MCF 10A (cell line): ENCODE measurements at regions not wholly inside any gene's neighbourhood (a gene's known extent, or its start where the extent isn't known, plus 50 kb on each side); places are given as distances from the start of the nearest gene placed in this dataset.

ENCODE experiments used
- BruUV-seq: library from RNA; stranded (reverse); fragments of 400-500 nt; replicated peaks from 2 replicates; lab custom pipeline; 2021; lab: Mats Ljungman, UMichigan
- CTCF ChIA-PET: fragments of 300-600 bp; sonication (Branson Sonifier 250); formaldehyde crosslinking; extraction: SDS; loops from one replicate; lab custom pipeline; 2021; ENCODE audit warnings: antibody characterized with exemption, inconsistent platforms; lab: Yijun Ruan, JAX
- POLR2A ChIA-PET: fragments of 300-600, 350-650 bp; sonication (Branson Sonifier 250); formaldehyde crosslinking; extraction: SDS; loops from one replicate; lab custom pipeline; 2020; ENCODE audit warnings: antibody characterized with exemption, inconsistent platforms; lab: Yijun Ruan, JAX
- DNase-seq: peaks from one replicate; pipeline ENCODE4 v3.0.0-alpha.2; 2018; ENCODE audit not compliant: unreplicated experiment
- H3K27ac Mint-ChIP-seq: one replicate; pipeline ENCODE4 v1.8.0; 2022; ENCODE audit warnings: mild to moderate bottlenecking, low read depth, mixed read lengths; ENCODE audit not compliant: unreplicated experiment
- H3K27me3 Mint-ChIP-seq: one replicate; pipeline ENCODE4 v1.8.0; 2022; ENCODE audit warnings: mixed read lengths; ENCODE audit not compliant: insufficient read depth, unreplicated experiment
- H3K36me3 Mint-ChIP-seq: one replicate; pipeline ENCODE4 v1.8.0; 2022; ENCODE audit warnings: mild to moderate bottlenecking, moderate library complexity, mixed read lengths; ENCODE audit not compliant: insufficient read depth, unreplicated experiment
- H3K4me1 Mint-ChIP-seq: one replicate; pipeline ENCODE4 v1.8.0; 2022; ENCODE audit warnings: mixed read lengths; ENCODE audit not compliant: insufficient read depth, unreplicated experiment
- H3K4me3 Mint-ChIP-seq: one replicate; pipeline ENCODE4 v1.8.0; 2022; ENCODE audit warnings: mild to moderate bottlenecking, moderate library complexity, mixed read lengths; ENCODE audit not compliant: unreplicated experiment
- H3K9me3 Mint-ChIP-seq: one replicate; pipeline ENCODE4 v1.8.0; 2022; ENCODE audit warnings: mixed read lengths; ENCODE audit not compliant: unreplicated experiment
- intact Hi-C: fragments of 100-400 bp; cut with micrococcal nuclease; formaldehyde crosslinking; loops from 2 replicates; pipeline ENCODE4 v1.14.1; 2022
- TF ChIP-seq, protein P1 (sequence below): fragments of 200-600 bp; IDR thresholded peaks from one replicate; pipeline ENCODE4 v1.8.0; 2022; ENCODE audit warnings: antibody characterized with exemption, mild to moderate bottlenecking; ENCODE audit not compliant: unreplicated experiment

DNA sequence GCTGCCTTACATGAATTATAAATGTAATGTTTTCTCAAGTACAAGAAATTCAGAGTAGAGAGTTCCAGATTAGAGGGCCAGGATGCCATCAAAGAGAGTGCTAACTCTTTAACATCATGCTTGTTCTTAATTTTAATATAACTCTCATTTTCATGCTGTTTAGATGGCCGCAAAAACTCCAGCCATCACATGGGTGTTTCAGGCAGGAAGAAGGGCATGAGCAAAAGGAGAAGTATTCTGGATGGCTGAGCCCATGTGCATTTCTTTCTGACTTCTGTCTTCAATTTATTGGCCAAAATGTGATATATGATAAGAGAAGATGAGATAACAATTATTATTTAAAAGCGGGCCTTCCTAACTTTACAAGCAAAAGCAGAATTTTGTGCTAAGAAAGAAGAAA, 1328.6 kb downstream of the MRPL39 start:
- no peak for DNase-seq

DNA sequence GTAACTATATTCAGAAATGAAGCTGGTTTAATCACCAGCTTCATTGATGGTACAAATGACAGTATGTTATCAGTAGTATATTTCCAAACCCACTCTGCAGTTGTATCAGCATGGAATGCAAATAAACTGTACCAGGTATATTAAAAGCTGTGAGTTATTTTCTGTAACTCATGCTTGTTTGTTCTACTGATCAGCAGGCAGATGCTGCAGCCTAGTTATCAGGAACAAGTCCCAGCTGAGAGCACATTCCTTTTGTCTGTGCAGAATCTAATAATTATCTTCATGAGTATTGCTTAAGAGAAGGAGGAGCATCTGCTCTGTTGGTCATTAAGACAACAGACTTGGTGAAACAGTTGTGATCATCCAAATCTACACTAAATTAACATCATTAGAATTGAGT, 1331.1 kb downstream of the MRPL39 start:
- H3K27ac Mint-ChIP-seq: no peak overlapping the region
- H3K27me3 Mint-ChIP-seq: no peaks in the 10 kb centered on the region
- peaks cover 13% of the 10 kb centered on the region for H3K4me1 Mint-ChIP-seq
- intact Hi-C loops: no loop called here
- BruUV-seq: no TSS peak
- DNase-seq: no peak
- H3K4me3 Mint-ChIP-seq: no peak overlapping the region
- TF ChIP-seq, protein P1, sequence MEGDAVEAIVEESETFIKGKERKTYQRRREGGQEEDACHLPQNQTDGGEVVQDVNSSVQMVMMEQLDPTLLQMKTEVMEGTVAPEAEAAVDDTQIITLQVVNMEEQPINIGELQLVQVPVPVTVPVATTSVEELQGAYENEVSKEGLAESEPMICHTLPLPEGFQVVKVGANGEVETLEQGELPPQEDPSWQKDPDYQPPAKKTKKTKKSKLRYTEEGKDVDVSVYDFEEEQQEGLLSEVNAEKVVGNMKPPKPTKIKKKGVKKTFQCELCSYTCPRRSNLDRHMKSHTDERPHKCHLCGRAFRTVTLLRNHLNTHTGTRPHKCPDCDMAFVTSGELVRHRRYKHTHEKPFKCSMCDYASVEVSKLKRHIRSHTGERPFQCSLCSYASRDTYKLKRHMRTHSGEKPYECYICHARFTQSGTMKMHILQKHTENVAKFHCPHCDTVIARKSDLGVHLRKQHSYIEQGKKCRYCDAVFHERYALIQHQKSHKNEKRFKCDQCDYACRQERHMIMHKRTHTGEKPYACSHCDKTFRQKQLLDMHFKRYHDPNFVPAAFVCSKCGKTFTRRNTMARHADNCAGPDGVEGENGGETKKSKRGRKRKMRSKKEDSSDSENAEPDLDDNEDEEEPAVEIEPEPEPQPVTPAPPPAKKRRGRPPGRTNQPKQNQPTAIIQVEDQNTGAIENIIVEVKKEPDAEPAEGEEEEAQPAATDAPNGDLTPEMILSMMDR: no peak
- ChIA-PET CTCF (interaction anchor here (0.6 kb wide), 1 partner anchor 85 kb away, joined by 3 read pairs; no protein-coding TSS in a partner anchor), POLR2A (no interaction called here)
- H3K36me3 Mint-ChIP-seq: no peaks in the 10 kb centered on the region
- peaks cover 9% of the 10 kb centered on the region for H3K9me3 Mint-ChIP-seq

More for the DNA sequence above, 1328.6 kb downstream of the MRPL39 start:
- Mint-ChIP-seq H3K4me1 (no peaks in the 10 kb centered on the region), H3K27ac (no peak overlapping the region), H3K36me3 (no peaks in the 10 kb centered on the region), H3K9me3 (peaks cover 9% of the 10 kb centered on the region), H3K4me3 (no peak overlapping the region), H3K27me3 (no peaks in the 10 kb centered on the region)
- intact Hi-C loops: no loop called here
- ChIA-PET POLR2A (no interaction called here), CTCF (interaction anchor here (0.7 kb wide), 1 partner anchor 274 kb away, joined by 4 read pairs; no protein-coding TSS in a partner anchor)
- TF ChIP-seq, protein P1: no peak
- BruUV-seq: no TSS peak

DNA sequence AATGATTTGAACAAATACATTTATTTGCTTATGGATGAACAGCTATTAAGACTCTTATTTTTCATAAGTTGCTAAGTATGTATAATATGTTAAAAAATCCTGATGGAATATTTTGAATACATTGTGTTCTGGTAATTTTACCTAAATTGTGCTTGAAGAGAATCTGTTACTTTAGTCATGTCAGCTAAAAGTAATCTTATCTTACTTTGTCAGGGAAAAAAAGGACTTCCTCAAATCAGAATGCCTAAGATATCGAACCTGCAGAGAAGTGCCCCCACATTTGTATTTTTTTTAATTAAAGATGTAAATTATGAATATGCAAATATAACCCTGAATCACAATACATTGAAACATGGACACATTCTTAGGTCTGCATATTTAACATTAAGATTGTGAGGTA, 1331.7 kb downstream of the MRPL39 start:
- ChIA-PET POLR2A (interaction anchor here (0.6 to 0.7 kb wide), 2 partner anchors 26 to 66 kb away, joined by 3 read pairs; no protein-coding TSS in a partner anchor), CTCF (no interaction called here)
- Mint-ChIP-seq H3K36me3 (no peaks in the 10 kb centered on the region), H3K9me3 (peaks cover 15% of the 10 kb centered on the region), H3K4me1 (peaks cover 19% of the 10 kb centered on the region), H3K27me3 (no peaks in the 10 kb centered on the region), H3K4me3 (no peak overlapping the region), H3K27ac (no peak overlapping the region)
- no TSS peak for BruUV-seq
- DNase-seq: no peak
- intact Hi-C loops: no loop called here
- TF ChIP-seq, protein P1: no peak

- Mint-ChIP-seq H3K27ac (no peak overlapping the region), H3K36me3 (no peaks in the 10 kb centered on the region), H3K4me1 (peaks cover 20% of the 10 kb centered on the region), H3K4me3 (no peak overlapping the region), H3K9me3 (peaks cover 9% of the 10 kb centered on the region), H3K27me3 (no peaks in the 10 kb centered on the region)
- BruUV-seq: no TSS peak
- ChIA-PET CTCF (interaction anchor here (0.6 to 0.7 kb wide), 2 partner anchors 7 to 21 kb away, joined by 3 read pairs; no protein-coding TSS in a partner anchor), POLR2A (no interaction called here)
- TF ChIP-seq, protein P1: no peak
- DNase-seq: no peak
- intact Hi-C loops: no loop called here
Measured at GRCh38 chr21:24272521-24272938, 1334.8 kb downstream of the MRPL39 start.
